HepG2 (cell line): ENCODE measurements at regions not wholly inside any gene's neighbourhood (a gene's known extent, or its start where the extent isn't known, plus 50 kb on each side); places are given as distances from the start of the nearest gene placed in this dataset.

Experiments
- ATAC-seq: fragments of 200-7000 bp; cut with Tn5 transposase; 3 replicates; pipeline ENCODE4 v1.9.1; 2020; ENCODE audit warnings: mild to moderate bottlenecking, moderate library complexity
- BruUV-seq: library from RNA; stranded (reverse); fragments of 400-500 nt; replicated peaks from 2 replicates; lab custom pipeline; 2021; lab: Mats Ljungman, UMichigan
- CTCF ChIA-PET: fragments of 300-600 bp; formaldehyde crosslinking; extraction: SDS; loops from one replicate; lab custom pipeline; 2021; ENCODE audit warnings: low total read pairs, inconsistent platforms, low intra/inter-chr PET ratio; lab: Yijun Ruan, JAX
- POLR2A ChIA-PET: fragments of 350-600 bp; sonication (Branson Sonifier 250); formaldehyde crosslinking; loops from one replicate; lab custom pipeline; 2020; ENCODE audit warnings: antibody characterized with exemption, inconsistent platforms; lab: Yijun Ruan, JAX
- DNase-seq: peaks from one replicate; pipeline ENCODE4 v3.0.0-alpha.2; 2015; ENCODE audit warnings: low spot score
- FAIRE-seq: peaks from 3 replicates; lab custom pipeline; 2011; peaks lifted over from hg19 to GRCh38; lab: Jason Lieb, UNC
- H2AFZ ChIP-seq: one replicate; pipeline ENCODE4 v1.6.1; 2011; ENCODE audit warnings: low read length, inconsistent platforms
- H3K27ac ChIP-seq: fragments of 300-600 bp; 3 replicates; pipeline ENCODE4 v1.8.0; 2011; ENCODE audit warnings: mixed run types, mild to moderate bottlenecking, mixed read lengths, low read length, inconsistent platforms; ENCODE audit not compliant: insufficient read depth; ENCODE audit errors: extremely low read length
- H3K27me3 ChIP-seq, 2 experiments: fragments of 200-600 bp in 1 of 2; 2 replicates in 1 of 2; 3 replicates in 1 of 2; pipeline versions ENCODE4 v1.6.0 to v1.8.0; 2011; ENCODE audit warnings: low read length in 2 of 2, mild to moderate bottlenecking in 2 of 2, moderate library complexity in 2 of 2, inconsistent platforms in 1 of 2; ENCODE audit not compliant: insufficient read depth in 2 of 2, control insufficient read depth in 1 of 2
- H3K36me3 ChIP-seq, 2 experiments: fragments of 200-600 bp in 1 of 2; replicated peaks in 1 of 2; 2 replicates in 1 of 2; 3 replicates in 1 of 2; pipeline versions ENCODE4 v1.5.1 to v1.8.0; 2011; ENCODE audit warnings: low read length in 2 of 2, inconsistent platforms in 1 of 2; ENCODE audit not compliant: insufficient read depth in 2 of 2, control insufficient read depth in 1 of 2
- H3K4me1 ChIP-seq: 2 replicates; pipeline ENCODE4 v1.5.1; 2012; ENCODE audit warnings: low read length, inconsistent platforms; ENCODE audit not compliant: insufficient read depth
- H3K4me2 ChIP-seq: 2 replicates; pipeline ENCODE4 v1.6.0; 2011; ENCODE audit warnings: low read depth, low read length, inconsistent platforms
- H3K4me3 ChIP-seq, 3 experiments: fragments of 200-600 bp in 1 of 3; sonication (generic), shearing (Covaris generic) in 1 of 3; replicated peaks in 1 of 3; 2 replicates each; pipeline ENCODE4 v1.5.1; 2011 to 2016; ENCODE audit warnings: low read length in 3 of 3, inconsistent platforms in 2 of 3, low read depth in 2 of 3, mild to moderate bottlenecking in 2 of 3, control low read depth in 1 of 3, mixed read lengths in 1 of 3; ENCODE audit not compliant: insufficient read depth in 1 of 3
- H3K79me2 ChIP-seq: one replicate; pipeline ENCODE4 v1.6.1; 2011; ENCODE audit warnings: low read length, inconsistent platforms; ENCODE audit not compliant: insufficient read depth
- H3K9ac ChIP-seq: 2 replicates; pipeline ENCODE4 v1.6.0; 2011; ENCODE audit warnings: mild to moderate bottlenecking, low read depth, low read length, inconsistent platforms; ENCODE audit not compliant: insufficient read depth
- H3K9me3 ChIP-seq: 2 replicates; pipeline ENCODE4 v1.5.1; 2012; ENCODE audit warnings: mild to moderate bottlenecking, low read length
- H4K20me1 ChIP-seq: 2 replicates; pipeline ENCODE4 v1.6.0; 2011; ENCODE audit warnings: inconsistent platforms, mild to moderate bottlenecking, low read length, moderate library complexity; ENCODE audit not compliant: insufficient read depth
- ARNT ChIP-seq: fragments of 450-650 bp; IDR thresholded peaks from 2 replicates; pipeline ENCODE4 v1.6.1; 2017
- BHLHE40 ChIP-seq: IDR thresholded peaks from 2 replicates; pipeline ENCODE4 v1.6.1; 2011; ENCODE audit warnings: low read length, improper control_type of control experiment
- PHF21A ChIP-seq: sonication (generic); formaldehyde crosslinking; IDR thresholded peaks from 2 replicates; pipeline ENCODE4 v1.5.0; 2020; ENCODE audit warnings: mild to moderate bottlenecking, missing genetic modification reagents
- PLRG1 ChIP-seq: fragments of 450-650 bp; conservative IDR thresholded peaks from 2 replicates; pipeline ENCODE4 v1.6.1; 2016
- RBM39 ChIP-seq: fragments of 200-400 bp; formaldehyde crosslinking; IDR thresholded peaks from one replicate; pipeline ENCODE4 v1.6.1; 2018; ENCODE audit warnings: antibody characterized with exemption, mild to moderate bottlenecking, low read depth, low read length; ENCODE audit not compliant: poor library complexity, severe bottlenecking
- ZBTB1 ChIP-seq: sonication (generic); formaldehyde crosslinking; IDR thresholded peaks from 2 replicates; pipeline ENCODE4 v1.4.0; 2020; ENCODE audit warnings: missing genetic modification reagents, borderline replicate concordance
- ZMYM3 ChIP-seq: sonication (generic); formaldehyde crosslinking; IDR thresholded peaks from 2 replicates; pipeline ENCODE4 v1.5.1; 2020; ENCODE audit warnings: mild to moderate bottlenecking, missing genetic modification reagents
- ZNF292 ChIP-seq: sonication (generic); formaldehyde crosslinking; IDR thresholded peaks from 2 replicates; pipeline ENCODE4 v1.8.1; 2022; ENCODE audit warnings: mild to moderate bottlenecking, low read depth, missing genetic modification reagents, borderline replicate concordance
- ZSCAN25 ChIP-seq: sonication (generic); formaldehyde crosslinking; IDR thresholded peaks from 2 replicates; pipeline ENCODE4 v1.8.0; 2022; ENCODE audit warnings: mild to moderate bottlenecking, missing genetic modification reagents
- WGBS: methylation state at CpG from one replicate; pipeline ENCODE4 v1.1.6; 2017; ENCODE audit warnings: low lambda C conversion rate; 5-methylcytosine and 5-hydroxymethylcytosine counted together
- in situ Hi-C: cut with HindIII; loops from 2 replicates; pipeline ENCODE4 v1.10.0; 2017; ENCODE audit warnings: low pct_unique_long_range_greater_than_20kb; ENCODE audit not compliant: extremely low pct_ligation_motif_present
- intact Hi-C: fragments of 100-400 bp; cut with micrococcal nuclease; formaldehyde crosslinking; loops from one replicate; pipeline ENCODE4 v1.10.0; 2022; ENCODE audit not compliant: unreplicated experiment
- TF ChIP-seq, protein P1 (sequence below): sonication (generic); formaldehyde crosslinking; IDR thresholded peaks from 2 replicates; pipeline ENCODE4 v1.4.0; 2020; ENCODE audit warnings: mild to moderate bottlenecking, missing genetic modification reagents
- TF ChIP-seq, protein P2 (sequence below): sonication (generic); formaldehyde crosslinking; IDR thresholded peaks from 2 replicates; pipeline ENCODE4 v1.5.0; 2020; ENCODE audit warnings: missing genetic modification reagents
- TF ChIP-seq, protein P3 (sequence below): IDR thresholded peaks from 2 replicates; pipeline ENCODE4 v1.6.1; 2016; ENCODE audit warnings: control low read depth
- TF ChIP-seq, protein P4 (sequence below): sonication (generic); formaldehyde crosslinking; IDR thresholded peaks from 2 replicates; pipeline ENCODE4 v1.4.0; 2020; ENCODE audit warnings: missing genetic modification reagents
- TF ChIP-seq, protein P5 (sequence below): sonication (generic); formaldehyde crosslinking; IDR thresholded peaks from 2 replicates; pipeline ENCODE4 v1.8.1; 2023; ENCODE audit warnings: mild to moderate bottlenecking, missing genetic modification reagents

DNA sequence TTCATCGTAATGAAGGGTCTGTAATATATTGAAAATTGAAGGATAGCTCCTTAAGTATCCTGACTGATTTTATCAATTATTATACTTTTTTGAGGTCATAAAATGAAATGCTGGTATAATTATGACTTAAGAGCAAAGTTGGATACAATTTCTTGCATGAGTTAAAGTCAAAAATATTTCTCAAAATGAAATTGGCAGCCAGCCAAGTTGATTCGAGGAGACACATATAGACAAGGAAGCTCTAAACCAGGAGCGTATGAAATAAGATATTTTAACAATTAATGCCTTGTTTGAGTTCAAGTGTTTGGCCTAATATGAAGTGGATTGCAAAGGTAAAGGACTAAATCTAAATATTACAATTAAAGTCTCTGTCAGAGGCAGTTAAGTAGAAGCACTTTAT lies 260.4 kb upstream of the DSEL start:
- intact Hi-C loops (no loop called here), in situ Hi-C loops (no loop called here)
- CTCF ChIA-PET: no interaction called here
- no peak overlapping the region for H3K9ac ChIP-seq
- H3K27ac ChIP-seq: no peak overlapping the region
- TF ChIP-seq ARNT (no peak), BHLHE40 (no peak), PLRG1 (no peak), RBM39 (no peak), PHF21A (CRISPR knock-in tag) (no peak), ZSCAN25 (CRISPR knock-in tag) (no peak), ZNF292 (no peak), ZBTB1 (CRISPR knock-in tag) (no peak), ZMYM3 (CRISPR knock-in tag) (no peak)
- TF ChIP-seq, protein P1, sequence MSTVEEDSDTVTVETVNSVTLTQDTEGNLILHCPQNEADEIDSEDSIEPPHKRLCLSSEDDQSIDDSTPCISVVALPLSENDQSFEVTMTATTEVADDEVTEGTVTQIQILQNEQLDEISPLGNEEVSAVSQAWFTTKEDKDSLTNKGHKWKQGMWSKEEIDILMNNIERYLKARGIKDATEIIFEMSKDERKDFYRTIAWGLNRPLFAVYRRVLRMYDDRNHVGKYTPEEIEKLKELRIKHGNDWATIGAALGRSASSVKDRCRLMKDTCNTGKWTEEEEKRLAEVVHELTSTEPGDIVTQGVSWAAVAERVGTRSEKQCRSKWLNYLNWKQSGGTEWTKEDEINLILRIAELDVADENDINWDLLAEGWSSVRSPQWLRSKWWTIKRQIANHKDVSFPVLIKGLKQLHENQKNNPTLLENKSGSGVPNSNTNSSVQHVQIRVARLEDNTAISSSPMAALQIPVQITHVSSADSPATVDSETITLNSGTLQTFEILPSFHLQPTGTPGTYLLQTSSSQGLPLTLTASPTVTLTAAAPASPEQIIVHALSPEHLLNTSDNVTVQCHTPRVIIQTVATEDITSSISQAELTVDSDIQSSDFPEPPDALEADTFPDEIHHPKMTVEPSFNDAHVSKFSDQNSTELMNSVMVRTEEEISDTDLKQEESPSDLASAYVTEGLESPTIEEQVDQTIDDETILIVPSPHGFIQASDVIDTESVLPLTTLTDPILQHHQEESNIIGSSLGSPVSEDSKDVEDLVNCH (CRISPR knock-in tag): no peak
- TF ChIP-seq, protein P2, sequence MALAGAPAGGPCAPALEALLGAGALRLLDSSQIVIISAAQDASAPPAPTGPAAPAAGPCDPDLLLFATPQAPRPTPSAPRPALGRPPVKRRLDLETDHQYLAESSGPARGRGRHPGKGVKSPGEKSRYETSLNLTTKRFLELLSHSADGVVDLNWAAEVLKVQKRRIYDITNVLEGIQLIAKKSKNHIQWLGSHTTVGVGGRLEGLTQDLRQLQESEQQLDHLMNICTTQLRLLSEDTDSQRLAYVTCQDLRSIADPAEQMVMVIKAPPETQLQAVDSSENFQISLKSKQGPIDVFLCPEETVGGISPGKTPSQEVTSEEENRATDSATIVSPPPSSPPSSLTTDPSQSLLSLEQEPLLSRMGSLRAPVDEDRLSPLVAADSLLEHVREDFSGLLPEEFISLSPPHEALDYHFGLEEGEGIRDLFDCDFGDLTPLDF (CRISPR knock-in tag): no peak
- TF ChIP-seq, protein P3, sequence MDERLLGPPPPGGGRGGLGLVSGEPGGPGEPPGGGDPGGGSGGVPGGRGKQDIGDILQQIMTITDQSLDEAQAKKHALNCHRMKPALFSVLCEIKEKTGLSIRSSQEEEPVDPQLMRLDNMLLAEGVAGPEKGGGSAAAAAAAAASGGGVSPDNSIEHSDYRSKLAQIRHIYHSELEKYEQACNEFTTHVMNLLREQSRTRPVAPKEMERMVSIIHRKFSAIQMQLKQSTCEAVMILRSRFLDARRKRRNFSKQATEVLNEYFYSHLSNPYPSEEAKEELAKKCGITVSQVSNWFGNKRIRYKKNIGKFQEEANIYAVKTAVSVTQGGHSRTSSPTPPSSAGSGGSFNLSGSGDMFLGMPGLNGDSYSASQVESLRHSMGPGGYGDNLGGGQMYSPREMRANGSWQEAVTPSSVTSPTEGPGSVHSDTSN (CRISPR knock-in tag): no peak
- TF ChIP-seq, protein P4, sequence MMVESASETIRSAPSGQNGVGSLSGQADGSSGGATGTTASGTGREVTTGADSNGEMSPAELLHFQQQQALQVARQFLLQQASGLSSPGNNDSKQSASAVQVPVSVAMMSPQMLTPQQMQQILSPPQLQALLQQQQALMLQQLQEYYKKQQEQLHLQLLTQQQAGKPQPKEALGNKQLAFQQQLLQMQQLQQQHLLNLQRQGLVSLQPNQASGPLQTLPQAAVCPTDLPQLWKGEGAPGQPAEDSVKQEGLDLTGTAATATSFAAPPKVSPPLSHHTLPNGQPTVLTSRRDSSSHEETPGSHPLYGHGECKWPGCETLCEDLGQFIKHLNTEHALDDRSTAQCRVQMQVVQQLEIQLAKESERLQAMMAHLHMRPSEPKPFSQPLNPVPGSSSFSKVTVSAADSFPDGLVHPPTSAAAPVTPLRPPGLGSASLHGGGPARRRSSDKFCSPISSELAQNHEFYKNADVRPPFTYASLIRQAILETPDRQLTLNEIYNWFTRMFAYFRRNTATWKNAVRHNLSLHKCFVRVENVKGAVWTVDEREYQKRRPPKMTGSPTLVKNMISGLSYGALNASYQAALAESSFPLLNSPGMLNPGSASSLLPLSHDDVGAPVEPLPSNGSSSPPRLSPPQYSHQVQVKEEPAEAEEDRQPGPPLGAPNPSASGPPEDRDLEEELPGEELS (CRISPR knock-in tag): no peak
- TF ChIP-seq, protein P5, sequence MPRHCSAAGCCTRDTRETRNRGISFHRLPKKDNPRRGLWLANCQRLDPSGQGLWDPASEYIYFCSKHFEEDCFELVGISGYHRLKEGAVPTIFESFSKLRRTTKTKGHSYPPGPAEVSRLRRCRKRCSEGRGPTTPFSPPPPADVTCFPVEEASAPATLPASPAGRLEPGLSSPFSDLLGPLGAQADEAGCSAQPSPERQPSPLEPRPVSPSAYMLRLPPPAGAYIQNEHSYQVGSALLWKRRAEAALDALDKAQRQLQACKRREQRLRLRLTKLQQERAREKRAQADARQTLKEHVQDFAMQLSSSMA (CRISPR knock-in tag): no peak
- no peak overlapping the region for H3K4me3 ChIP-seq
- ATAC-seq (no peak), DNase-seq (no peak), FAIRE-seq (no peak)
- POLR2A ChIA-PET: no interaction called here
- BruUV-seq: no TSS peak
- H3K27me3 ChIP-seq: no peaks in the 10 kb centered on the region
- no peaks in the 10 kb centered on the region for H3K79me2 ChIP-seq
- H3K9me3 ChIP-seq: no peaks in the 10 kb centered on the region
- no peaks in the 10 kb centered on the region for H3K4me1 ChIP-seq
- no peak overlapping the region for H2AFZ ChIP-seq
- no peak overlapping the region for H3K4me2 ChIP-seq
- H4K20me1 ChIP-seq: no peaks in the 10 kb centered on the region
- H3K36me3 ChIP-seq: no peaks in the 10 kb centered on the region
- 41% methylated on average over 3 of the region's 3 CpGs for WGBS
